HG03571 (cell line): ENCODE measurements at regions not wholly inside any gene's neighbourhood (a gene's known extent, or its start where the extent isn't known, plus 50 kb on each side); places are given as distances from the start of the nearest gene placed in this dataset.
"Not testable (repeated sequence)": the region's sequence is repeated elsewhere in the genome, so short reads cannot be mapped to it uniquely, and the experiment has no call there.

Experiments used
- ATAC-seq: cut with Tn5 transposase; IDR thresholded peaks from one replicate; pipeline ENCODE4 v1.9.1; 2021; ENCODE audit not compliant: unreplicated experiment

DNA sequence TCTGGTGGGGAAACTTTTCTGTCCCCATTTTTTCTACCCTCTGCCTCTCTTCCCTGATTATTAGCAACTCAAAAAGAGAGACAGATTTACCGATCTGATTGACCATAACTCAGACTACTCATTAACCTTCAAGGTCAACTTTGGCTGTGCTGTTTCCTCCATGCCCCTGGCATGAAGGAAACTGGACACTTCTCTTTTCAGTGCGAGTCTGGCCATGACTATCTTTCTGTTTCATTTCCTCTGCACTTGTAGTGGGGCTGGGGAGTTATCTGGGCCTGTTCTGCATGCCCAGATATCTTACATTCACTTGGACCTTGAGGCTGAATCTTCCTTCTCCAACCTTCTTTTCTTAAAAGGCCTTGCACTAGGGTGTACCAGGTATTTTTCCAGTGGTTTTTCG lies 76.9 kb upstream of the SLCO2A1 start:
- peak; percentile 94 for ATAC-seq

DNA sequence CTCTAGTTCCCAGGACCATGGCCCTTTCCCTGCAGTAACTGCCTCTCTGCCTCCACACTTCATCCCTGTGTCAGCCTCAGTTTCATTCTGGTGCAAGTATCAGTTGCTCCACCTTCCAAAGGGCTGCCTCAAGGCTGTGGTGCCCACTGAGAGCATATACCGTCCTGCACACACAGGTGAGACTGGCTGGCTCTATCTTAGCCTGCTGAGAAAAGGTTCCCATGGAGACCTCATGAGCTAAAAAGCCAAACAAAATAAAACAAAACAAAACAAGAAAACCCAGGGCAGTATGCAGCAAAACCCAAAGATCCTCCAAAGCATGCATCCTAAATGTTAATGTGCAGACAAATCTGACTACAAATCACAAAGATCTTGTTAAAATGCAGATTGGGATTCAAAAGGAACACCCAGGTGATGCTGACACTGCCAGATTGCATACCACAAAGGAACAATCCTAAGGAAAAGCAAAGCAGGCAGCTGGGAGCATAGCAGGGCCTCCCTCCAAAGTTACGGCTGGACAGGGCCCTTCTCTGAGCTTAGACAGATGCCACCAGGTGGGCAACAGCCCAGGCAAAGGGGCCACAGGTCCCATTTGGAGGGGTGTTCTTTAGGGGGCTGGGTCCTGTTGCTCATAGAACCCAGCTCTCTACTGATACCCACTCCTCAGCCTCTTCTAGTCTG lies 76.3 kb upstream of the SLCO2A1 start:
- ATAC-seq = no peak

DNA sequence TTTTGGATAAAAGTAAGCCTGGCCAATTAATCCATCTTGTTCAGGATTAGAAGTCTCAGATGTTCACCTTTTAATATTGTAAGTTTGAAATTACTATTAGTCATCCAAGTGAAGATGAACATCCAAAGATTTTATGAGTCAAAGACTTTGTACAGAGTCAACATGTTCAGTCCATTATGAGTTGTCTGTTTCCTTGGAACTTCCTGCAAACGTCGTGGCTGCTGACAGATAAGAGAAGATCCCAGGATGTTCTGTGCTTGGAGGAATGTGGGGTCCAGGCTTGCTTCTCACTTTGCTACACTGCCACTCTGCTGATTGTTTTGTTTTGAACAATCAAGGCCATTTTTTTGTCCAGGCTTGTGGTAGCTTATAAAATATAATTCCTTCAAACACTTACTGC lies 74.3 kb upstream of the SLCO2A1 start:
- no peak for ATAC-seq

DNA sequence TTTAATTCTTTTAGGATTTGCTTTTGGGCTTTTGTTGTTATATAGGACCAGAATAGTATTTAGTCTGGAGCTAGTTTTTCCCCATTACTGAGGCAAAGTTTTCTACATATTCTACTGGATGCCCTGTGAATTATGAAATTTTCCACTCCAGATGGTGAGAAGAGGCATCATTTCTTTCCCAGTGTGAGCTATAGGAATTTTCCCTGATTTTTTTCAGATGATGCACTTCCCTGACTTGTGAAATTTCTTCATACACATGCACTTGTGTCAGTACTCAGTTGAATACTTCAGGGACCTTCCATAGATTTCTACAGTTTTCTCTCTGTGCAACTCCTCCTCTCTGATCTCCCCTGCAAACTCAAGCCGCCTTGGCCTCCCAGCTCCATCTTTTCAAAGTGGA lies 73.7 kb upstream of the SLCO2A1 start:
- no peak for ATAC-seq

DNA sequence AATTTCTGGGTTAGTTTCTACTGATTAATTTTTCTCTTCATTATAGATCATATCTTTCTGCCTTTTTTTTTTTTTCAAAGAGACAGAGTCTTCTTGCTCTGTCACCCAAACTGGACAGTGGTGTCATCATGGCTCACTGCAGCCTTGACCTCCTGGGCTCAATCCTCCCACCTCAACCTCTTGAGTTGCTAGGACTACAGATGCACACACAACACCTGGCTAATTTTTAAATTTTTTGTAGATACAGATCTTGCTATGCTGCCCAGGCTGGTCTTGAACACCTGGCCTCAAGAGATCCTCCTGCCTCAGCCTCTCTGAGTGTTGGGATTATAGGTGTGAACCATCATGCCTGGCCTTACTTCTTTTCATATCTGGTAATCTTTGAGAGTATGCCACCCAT lies 73.3 kb upstream of the SLCO2A1 start:
- no peak for ATAC-seq

DNA sequence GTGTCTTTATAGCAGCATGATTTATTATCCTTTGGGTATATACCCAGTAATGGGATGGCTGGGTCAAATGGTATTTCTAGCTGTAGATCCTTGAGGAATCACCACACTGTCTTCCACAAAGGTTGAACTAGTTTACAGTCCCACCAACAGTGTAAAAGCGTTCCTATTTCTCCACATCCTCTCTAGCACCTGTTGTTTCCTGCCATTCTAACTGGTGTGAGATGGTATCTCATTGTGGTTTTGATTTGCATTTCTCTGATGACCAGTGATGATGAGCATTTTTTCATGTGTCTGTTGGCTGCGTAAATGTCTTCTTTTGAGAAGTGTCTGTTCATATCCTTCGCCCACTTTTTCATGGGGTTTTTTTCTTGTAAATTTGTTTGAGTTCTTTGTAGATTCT lies 66.5 kb upstream of the SLCO2A1 start:
- not testable (repeated sequence) for ATAC-seq

DNA sequence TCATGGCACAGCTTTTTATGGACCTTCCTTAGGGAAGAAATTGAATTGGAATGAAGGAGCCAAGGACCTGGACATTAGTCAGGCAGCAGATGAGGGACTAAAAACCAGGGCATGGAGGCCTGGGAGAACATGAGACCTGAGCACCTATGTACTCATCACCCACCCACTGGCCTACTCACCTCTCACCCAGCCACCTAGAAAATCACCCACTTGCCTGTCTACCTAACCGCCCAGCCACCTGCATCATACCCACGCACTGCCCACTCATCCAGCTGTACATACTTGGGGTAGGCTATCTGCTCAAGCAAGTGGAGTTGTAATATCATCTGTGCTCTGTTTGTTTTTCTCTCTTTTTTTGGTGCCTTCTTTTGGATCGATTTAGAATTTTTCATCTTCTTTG lies 65.3 kb upstream of the SLCO2A1 start:
- ATAC-seq = no peak

DNA sequence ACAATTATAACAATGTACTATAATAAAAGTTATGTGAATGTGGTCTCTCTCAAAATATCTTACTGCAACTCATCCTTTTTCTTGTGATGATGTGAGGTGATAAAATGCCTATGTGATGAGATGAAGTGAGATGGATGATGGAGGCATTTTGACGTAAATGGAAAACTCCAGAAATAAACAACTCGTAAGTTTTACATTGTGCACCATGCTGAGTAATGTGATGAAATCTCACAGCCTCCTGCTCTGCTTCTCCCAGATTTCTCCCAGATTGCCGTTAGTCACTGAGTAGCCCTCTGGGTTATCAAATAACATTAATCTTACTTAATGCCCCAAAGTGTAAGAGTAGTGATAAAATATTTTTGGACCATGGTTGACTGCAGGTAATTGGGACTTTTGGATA lies 64.8 kb upstream of the SLCO2A1 start:
- no peak for ATAC-seq

DNA sequence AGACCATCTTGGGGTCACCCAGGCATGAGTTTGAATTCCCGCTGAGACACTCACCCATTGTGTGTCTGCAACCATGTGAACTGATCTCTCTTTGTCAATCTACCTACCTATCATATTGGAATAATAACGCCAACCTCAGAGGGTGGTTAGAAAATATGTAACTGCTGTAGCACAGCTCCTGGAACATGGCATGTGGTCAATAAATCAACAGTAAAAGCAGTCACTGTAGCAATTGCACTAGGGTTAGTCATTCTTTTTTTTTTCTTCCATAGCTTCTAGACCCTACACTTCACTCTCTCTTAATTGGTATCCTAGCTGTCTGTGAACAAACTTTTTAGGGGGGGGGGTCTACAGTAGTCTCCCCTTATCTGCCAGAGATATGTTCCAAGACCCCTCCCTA lies 64.2 kb upstream of the SLCO2A1 start:
- ATAC-seq = no peak

DNA sequence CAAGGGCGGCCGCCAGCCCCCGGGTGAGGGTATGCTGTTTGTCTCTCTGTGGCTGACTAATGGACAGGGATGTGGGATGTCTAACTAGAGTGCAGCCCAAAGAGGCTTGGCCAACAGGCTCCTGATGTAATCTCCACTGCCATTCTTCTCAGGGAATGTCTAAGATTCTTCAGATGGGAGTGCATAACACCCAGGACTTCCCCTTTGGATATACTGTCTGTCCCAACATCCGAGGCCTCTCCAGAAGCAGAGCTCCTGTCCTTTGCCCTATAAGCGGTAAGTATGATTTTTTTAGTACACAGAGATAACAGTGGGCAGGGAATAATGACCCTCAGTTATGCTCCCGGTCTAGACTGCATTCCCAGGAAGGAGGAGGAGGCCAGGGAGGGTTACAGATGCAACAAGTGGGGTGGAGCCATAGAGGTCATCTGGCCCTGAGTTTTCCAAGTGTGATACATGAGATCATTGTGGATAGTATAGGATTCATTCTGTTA lies 62.5 kb upstream of the SLCO2A1 start:
- no peak for ATAC-seq

DNA sequence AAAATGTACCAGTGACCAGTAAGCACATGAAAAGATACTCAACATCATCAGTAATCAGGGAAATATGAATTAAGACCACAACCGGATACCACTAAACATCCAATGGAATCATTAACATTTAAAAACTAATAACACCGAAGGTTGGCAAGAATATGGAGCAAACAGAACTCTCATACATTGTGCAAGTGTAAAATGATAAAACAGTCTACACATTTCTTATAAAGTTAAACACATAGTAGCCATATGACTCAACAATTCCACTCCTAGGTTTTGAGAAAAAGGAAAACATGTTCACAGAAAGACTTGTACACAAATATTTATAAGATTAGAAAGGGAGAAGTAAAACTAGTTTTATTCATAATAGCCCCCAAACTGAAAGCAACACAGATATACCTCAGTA lies 60.3 kb upstream of the SLCO2A1 start:
- ATAC-seq = no peak

DNA sequence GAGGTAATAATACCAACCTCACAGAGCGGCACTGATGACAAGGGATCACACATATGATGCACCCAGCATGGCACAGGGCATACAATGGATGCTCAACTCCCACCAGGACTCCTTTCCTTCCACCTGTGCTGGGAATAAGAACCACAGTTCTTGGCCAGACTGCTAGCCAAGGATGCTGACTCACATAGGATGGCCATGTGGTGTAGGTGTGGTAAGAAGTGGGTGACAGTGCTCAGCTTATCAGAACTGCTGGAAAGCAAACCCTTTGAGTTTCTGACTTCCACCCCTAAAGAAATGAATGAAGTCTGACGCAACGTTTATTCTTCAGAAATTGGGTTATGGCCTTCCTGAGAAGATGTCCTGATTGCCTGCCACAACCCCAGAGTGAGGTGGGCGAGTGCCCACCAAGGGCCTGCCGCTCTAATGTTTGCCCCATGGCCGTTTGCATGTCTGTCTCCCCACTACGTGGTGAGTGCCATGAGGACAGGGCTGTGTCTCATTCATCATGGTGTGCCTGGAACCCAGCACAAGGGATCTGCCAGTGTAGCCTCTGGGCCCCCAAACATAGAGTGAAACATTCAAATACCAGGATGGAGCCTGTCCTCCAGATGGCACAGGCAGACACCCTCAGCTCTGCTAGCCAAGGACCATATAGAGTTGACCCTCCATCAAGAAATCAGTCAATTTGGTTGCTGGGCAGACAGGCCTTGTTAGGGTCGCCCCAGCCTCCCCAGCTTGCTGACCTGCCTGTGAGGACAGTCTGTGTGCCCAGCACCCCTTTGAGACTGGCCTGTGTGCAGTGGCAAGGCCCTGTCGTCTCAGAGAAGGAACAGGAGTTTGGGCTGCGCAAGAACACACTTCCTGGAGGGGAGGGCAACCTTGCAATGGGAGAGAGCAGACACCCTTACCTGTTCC lies 57.6 kb upstream of the SLCO2A1 start:
- no peak for ATAC-seq

DNA sequence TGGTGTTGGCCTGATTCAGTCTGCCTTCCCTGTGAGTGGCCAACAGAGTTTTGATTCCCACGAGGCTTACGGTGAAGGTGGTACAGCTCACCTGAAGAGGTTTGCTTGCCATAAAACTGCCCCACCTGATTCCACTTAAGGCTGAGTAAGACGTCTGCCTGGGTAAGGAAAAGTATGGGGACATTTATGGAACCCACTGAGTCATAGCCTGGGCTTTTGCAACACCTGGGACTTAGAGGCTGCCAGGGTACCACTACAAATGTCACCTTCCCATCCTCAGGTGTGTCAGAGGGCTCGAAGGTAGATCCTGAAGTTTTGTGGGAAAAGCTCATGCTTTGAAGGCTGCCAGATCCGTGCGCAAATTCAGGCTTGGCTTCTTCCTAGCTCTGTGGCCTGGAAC lies 56.9 kb upstream of the SLCO2A1 start:
- ATAC-seq = no peak

DNA sequence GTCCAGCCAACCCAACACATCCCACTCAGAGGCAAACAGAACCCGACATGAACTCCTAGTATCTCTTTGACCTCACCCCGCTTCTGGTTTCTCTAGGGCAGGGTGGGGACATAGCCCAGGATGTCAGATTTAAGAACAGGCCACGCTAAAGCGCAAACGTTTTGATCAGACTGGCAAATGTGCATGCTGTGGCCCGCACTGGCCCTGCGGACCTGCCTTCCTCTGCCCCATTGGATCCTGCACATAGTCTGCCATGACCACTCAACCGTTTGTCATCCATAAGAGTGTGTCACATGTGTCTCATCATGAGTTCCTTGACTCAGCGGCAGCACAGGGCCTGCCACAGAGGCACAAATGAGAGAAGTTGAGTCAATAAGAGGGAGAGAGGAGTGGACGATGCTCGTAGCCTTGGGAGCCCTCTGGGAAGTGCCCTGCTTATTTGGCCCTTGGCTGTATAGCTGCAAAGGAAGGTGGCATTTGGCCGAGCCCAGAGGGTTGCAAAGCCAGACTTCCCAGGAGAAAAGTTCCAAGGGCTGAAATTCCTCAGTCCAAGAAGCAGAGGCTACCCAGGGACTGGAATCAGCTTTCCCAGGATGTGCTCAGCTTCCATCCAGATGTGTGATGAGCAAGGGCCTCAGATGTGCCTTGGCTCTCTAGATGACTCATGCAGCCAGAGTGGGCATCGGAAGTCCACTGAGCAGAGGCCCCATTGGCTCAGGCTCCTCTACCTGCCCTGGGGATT lies 55.5 kb upstream of the SLCO2A1 start:
- ATAC-seq = no peak

DNA sequence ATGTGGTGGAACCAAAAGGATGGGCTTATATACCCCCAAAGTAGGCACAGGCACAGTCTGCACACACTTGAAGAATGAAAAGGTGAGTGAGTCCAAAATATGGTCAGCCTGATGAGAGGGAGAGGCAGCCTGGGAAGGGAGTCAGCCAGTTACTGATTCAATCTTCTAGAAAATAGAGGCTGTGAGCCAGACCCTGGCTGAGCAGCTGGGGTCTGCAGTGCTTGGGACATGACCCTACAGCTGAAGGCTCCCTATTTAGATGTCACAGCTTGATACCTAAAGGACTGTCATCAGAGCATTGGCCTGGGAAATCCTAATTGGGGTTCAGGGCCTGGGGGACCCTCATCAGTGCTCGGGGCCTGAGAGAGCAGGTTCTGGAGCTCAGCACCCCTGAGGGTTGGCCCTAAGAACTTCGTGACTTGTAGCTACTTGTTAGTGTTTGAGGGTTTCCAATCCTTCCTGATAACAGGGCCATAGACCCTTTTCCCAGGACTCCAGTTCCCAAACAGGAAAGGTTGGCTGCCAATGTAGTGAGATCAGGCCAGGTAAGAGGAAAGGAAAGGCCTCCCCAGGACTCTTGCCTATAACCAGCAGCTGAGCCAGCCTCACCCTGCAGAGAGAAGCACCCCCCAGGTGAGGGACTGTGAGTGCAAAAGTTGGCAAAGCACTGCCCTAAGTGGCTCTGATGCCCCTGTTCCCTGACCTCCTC lies 54.7 kb upstream of the SLCO2A1 start:
- no peak for ATAC-seq

DNA sequence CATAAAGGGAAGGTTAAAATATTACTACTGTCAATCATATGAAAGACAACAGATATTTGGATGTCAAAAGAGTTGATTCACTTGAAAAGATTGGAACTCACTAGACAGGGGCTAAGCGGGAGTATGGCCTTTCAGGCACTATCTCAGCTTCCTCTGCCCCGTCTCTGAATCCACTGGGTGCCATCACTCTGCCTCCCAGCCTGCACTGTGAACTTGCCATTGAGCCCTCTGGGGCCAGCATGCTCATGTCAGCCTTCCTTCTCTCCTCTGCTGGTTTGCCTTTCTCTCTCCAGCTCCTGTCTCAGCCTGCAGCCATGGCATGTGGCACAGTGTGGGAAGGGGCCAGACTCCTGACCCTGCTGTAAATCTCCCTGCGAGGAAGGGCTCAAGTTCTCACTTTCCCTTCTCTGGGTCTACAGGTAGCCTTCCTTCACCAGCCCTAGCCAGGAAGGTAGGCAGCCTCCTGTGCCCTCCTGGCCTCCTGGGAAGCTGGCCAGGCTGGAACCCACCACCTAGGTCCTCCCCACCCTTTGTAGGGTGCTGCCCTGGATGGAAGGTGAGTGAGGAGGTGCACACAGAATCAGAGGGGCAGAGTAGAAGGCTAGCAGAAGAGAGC lies 54.0 kb upstream of the SLCO2A1 start:
- no peak for ATAC-seq

DNA sequence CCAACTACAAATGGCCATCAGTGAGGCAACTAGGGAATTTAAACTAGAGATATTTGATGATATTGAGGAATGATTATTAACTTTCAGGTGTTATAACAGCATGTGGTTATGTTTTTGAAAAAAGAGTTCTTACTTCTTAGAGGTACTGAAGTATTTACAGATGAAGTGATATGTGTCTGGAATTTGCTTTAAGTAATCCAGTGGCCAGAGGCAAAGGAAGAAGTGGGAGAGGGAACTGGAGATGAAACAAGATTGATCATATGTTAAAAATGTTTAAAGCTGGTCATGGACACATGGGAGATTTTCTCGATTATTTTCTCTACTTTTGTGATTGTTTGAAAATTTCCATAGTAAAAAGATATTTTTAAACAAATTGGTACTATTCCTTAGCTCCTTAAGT lies 53.3 kb upstream of the SLCO2A1 start:
- ATAC-seq = no peak

DNA sequence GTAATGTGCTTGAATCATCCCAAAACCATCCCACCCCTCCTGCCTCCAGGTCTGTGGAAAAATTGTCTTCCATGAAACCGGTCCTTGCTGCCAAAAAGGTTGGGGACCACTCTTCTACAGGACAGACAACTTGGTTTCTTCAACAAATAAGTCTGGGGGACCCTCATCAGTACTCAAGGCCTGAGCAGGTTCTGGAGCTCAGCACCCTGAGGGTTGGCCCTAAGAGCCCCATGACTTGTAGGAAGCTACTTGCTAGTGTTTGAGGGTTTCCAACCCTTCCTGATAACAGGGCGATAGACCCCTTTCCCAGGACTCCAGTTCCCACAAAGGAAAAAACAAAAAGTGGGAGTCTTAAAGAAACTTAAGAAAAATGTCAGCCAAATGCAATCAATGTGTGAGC lies 52.9 kb upstream of the SLCO2A1 start:
- no peak for ATAC-seq

DNA sequence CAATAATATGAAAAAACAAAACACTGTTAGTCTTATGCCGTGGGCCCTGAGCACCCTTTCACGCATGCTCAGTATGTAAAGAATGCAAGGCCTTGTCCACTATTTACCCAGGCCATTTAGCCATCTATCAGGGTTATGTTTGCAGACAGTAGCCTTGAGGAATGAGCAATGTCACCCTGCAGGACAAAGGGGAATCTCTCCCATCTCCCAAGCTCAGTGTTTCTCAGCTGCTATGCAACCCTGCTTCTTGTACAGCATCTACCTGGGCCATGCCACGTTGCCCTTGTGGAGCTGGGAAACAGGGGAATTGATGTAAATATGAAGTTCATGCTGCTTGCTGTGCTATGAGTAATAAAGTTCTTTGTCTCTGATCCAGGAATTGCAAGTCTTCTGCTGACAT lies 51.5 kb upstream of the SLCO2A1 start:
- ATAC-seq = no peak

DNA sequence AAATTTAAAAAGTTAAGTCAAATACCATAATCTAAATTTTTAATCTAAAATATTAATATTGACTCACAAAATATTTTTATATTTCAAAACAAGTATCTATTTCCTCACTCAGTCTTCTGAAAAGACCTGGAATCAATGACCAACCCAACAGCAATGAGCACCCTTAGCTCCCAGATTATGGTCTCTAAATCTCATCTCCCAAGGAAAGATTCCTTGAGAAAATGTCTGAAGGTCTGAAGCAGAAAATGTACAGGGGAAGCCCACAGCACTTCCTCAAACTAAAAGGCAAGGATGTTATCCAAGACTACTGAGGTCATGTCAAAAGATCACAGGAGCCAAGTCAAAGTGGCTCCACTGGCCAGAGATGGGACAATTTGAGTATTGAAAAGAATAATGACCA lies 51.0 kb upstream of the SLCO2A1 start:
- no peak for ATAC-seq

DNA sequence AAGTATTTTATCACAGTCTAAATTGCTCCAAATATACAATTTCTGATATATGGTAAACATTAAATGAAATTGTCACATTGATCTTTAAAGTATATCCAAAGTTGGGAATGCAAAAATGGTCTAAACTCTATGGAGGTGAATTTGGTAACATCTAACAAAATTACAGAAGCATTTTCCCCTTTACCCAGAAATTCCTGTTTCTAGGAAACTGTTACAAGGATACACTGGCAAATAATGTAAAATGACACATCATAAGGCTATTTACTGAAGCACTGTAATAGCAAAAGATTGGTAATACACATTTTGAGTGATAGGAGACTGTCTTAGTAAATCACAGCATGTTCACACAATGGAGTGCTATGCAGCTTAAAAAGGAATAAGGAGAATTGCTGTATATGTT lies 50.0 kb upstream of the SLCO2A1 start:
- no peak for ATAC-seq
